ENCODE measurements at regions not wholly inside any gene's neighbourhood (a gene's known extent, or its start where the extent isn't known, plus 50 kb on each side); places are given as distances from the start of the nearest gene placed in this dataset.
A peak's percentile ranks its signal among the peaks of the same experiment; 100 is the strongest.

DNA sequence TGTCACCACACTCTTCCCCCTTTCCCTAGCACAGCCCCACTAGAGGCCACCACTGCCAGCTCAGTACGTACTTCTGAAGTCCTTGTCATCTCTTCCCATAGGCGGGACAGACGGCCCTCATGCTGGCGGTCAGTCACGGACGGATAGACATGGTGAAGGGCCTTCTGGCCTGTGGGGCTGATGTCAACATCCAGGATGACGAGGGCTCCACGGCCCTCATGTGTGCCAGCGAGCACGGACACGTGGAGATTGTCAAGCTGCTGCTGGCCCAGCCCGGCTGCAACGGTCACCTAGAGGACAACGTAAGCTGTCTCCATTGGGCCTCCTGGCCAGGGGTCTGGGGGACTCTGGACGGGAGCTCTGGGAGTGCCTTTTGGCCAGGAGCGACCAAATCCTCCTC is 99.4 kb upstream of the DMRT1 start:
- Mint-ChIP-seq H3K27me3 (no peaks in the 10 kb centered on the region), H3K4me1 (no peaks in the 10 kb centered on the region), H3K9me3 (no peaks in the 10 kb centered on the region), H3K27ac (no peak overlapping the region), H3K36me3 (ENCODE audit: low read depth) (peaks cover 17% of the 10 kb centered on the region), H3K4me3 (no peak overlapping the region)
- ATAC-seq (replicated peaks), result no peak

GRCh38 chr9:742914-743589 is 98.4 kb upstream of the DMRT1 start:
- no peak for ATAC-seq (replicated peaks)
- H3K27ac Mint-ChIP-seq, result no peak overlapping the region
- H3K9me3 Mint-ChIP-seq, result no peaks in the 10 kb centered on the region
- no peaks in the 10 kb centered on the region for H3K4me1 Mint-ChIP-seq
- H3K36me3 Mint-ChIP-seq (ENCODE audit: low read depth), result peaks cover 17% of the 10 kb centered on the region
- no peaks in the 10 kb centered on the region for H3K27me3 Mint-ChIP-seq
- no peak overlapping the region for H3K4me3 Mint-ChIP-seq

GRCh38 chr9:744046-744712 is 97.3 kb upstream of the DMRT1 start:
- H3K36me3 Mint-ChIP-seq (ENCODE audit: low read depth), result peaks cover 17% of the 10 kb centered on the region
- H3K9me3 Mint-ChIP-seq, result no peaks in the 10 kb centered on the region
- no peak for ATAC-seq (replicated peaks)
- no peak overlapping the region for H3K4me3 Mint-ChIP-seq
- no peak overlapping the region for H3K27ac Mint-ChIP-seq
- no peaks in the 10 kb centered on the region for H3K27me3 Mint-ChIP-seq
- no peaks in the 10 kb centered on the region for H3K4me1 Mint-ChIP-seq

- no peak overlapping the region for H3K27ac Mint-ChIP-seq
- no peak overlapping the region for H3K4me3 Mint-ChIP-seq
- ATAC-seq (replicated peaks), result no peak
- peaks cover 17% of the 10 kb centered on the region for H3K36me3 Mint-ChIP-seq (ENCODE audit: low read depth)
- H3K9me3 Mint-ChIP-seq, result no peaks in the 10 kb centered on the region
- no peaks in the 10 kb centered on the region for H3K4me1 Mint-ChIP-seq
- no peaks in the 10 kb centered on the region for H3K27me3 Mint-ChIP-seq
These were observed 96.6 kb upstream of the DMRT1 start for GRCh38 chr9:744790-745484.

DNA sequence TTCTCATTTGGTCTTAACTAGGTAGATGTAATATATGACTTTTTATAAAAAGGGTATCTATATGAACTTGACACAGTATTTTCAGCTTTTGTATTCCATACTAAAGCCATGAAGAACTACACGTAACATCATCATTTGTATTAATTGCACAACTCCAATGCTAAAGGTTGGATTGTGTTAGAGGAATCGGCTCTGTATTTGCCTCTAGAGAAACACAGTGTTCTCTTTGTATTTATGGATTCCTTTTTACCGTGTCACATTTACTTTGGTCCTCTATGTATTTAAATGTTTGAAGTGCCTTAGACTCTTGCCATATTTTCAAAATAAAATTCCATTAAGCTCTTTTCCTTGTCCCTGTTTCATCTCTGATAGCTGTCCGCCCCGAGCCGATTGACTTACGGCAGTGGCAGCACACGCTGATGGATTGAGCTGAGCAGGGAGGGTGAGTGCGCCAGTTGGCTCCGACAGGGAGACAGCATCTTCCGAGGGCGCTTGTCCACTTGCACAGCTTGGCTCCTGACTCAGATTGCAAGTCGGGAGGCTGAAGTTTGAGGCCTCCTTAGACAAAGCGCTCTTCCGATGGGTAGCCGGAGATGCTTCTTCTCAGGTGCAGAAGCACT is 95.6 kb upstream of the DMRT1 start:
- Mint-ChIP-seq H3K4me3 (no peak overlapping the region), H3K9me3 (no peaks in the 10 kb centered on the region), H3K27me3 (no peaks in the 10 kb centered on the region), H3K36me3 (ENCODE audit: low read depth) (peaks cover 10% of the 10 kb centered on the region), H3K4me1 (no peaks in the 10 kb centered on the region), H3K27ac (no peak overlapping the region)
- no peak for ATAC-seq (replicated peaks)

DNA sequence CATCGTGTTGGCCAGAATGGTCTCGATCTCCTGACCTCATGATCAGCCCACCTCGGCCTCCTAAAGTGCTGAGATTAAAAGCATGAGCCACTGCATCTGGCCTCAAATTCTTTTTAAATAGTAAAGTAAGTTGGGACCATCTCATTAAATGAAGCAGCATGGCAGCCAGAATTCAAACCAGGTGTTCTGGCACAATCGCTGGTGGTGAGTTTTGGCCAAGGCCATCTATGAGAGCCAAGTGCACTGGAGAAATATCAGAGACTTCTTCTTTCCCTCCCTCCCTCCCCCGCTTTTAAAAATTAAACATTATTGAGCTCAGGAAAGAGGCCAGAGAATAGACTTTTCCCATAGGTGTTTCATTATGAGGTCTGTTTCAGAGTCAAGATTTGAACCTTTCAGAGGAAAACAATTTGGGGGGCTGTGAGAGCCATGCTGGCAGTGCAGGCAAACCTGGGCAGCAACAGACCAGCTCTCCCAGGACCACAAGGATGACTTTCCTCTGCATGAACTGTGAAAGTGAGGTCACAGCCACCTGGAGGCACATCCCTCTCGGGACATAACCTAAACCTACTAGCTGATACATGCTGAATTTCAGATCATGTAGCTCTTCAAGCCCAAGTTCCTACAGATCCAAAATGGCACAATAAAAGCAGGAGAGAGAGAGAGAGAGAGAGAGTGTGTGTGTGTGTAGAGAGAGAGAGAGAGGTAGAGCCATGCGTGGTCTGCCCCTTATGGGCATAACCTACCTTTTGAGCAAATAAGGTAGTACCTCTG is 94.6 kb upstream of the DMRT1 start:
- Mint-ChIP-seq H3K9me3 (no peaks in the 10 kb centered on the region), H3K4me3 (no peak overlapping the region), H3K27me3 (no peaks in the 10 kb centered on the region), H3K36me3 (ENCODE audit: low read depth) (peaks cover 6% of the 10 kb centered on the region), H3K27ac (no peak overlapping the region), H3K4me1 (no peaks in the 10 kb centered on the region)
- no peak for ATAC-seq (replicated peaks)

- ATAC-seq (replicated peaks), result no peak
- H3K27ac Mint-ChIP-seq, result no peak overlapping the region
- H3K27me3 Mint-ChIP-seq, result no peaks in the 10 kb centered on the region
- H3K4me3 Mint-ChIP-seq, result no peak overlapping the region
- peaks cover 6% of the 10 kb centered on the region for H3K36me3 Mint-ChIP-seq (ENCODE audit: low read depth)
- no peaks in the 10 kb centered on the region for H3K4me1 Mint-ChIP-seq
- H3K9me3 Mint-ChIP-seq, result no peaks in the 10 kb centered on the region
These were observed 93.9 kb upstream of the DMRT1 start for GRCh38 chr9:747567-747966.

GRCh38 chr9:748861-749497 is 92.5 kb upstream of the DMRT1 start:
- Mint-ChIP-seq H3K9me3 (no peaks in the 10 kb centered on the region), H3K27me3 (no peaks in the 10 kb centered on the region), H3K4me1 (no peaks in the 10 kb centered on the region), H3K27ac (no peak overlapping the region), H3K36me3 (ENCODE audit: low read depth) (peaks cover 6% of the 10 kb centered on the region), H3K4me3 (no peak overlapping the region)
- no peak for ATAC-seq (replicated peaks)

GRCh38 chr9:749716-750115 is 91.8 kb upstream of the DMRT1 start:
- H3K36me3 Mint-ChIP-seq (ENCODE audit: low read depth), result peaks cover 6% of the 10 kb centered on the region
- ATAC-seq (replicated peaks), result peak; percentile 45
- no peaks in the 10 kb centered on the region for H3K4me1 Mint-ChIP-seq
- H3K9me3 Mint-ChIP-seq, result no peaks in the 10 kb centered on the region
- no peak overlapping the region for H3K27ac Mint-ChIP-seq
- no peaks in the 10 kb centered on the region for H3K27me3 Mint-ChIP-seq
- H3K4me3 Mint-ChIP-seq, result no peak overlapping the region

GRCh38 chr9:750249-750967 is 91.1 kb upstream of the DMRT1 start:
- Mint-ChIP-seq H3K4me3 (no peak overlapping the region), H3K9me3 (no peaks in the 10 kb centered on the region), H3K27ac (no peak overlapping the region), H3K36me3 (ENCODE audit: low read depth) (peaks cover 6% of the 10 kb centered on the region), H3K27me3 (no peaks in the 10 kb centered on the region), H3K4me1 (no peaks in the 10 kb centered on the region)
- ATAC-seq (replicated peaks), result no peak

DNA sequence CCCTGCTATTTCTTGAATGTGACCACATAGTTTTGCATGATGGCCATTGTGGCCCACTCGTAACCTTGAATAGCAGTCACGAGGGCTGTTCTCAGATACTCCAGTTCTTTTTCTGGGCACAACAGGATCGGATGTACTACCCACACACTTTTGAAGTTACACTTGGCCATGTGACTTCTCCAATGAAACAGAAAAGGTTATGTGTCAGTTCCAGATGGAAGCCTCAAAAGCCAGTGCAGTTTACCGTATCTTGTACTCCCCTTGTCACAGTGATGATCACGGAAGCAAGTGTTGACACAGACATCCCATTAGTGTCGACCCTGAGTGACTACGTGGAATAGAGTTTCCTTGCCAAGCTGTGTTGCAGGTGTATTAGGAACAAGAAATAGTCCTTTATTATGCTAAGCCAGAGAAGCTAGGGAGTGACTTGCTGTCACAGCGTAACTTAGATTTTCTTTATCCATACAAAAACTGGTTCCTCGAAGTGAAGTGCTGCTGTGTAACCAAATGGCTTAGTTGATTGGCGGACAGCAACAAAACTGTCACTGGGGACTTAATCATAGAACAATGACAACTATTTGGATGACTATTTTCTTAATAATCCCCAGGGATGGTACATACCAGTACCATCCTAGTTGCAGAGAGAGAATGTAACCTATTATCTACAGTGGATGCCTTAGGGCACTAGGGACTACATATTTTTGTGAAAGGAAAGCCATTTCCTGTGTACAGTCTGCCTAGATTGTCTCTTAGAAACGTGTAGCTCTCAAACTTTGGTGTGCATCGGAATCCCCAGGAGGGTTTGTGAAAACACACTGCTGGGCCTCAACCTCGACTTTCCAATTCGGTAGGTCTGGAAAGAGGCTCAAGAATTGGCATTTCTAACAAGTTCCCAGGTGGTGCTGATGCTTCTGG is 90.1 kb upstream of the DMRT1 start:
- Mint-ChIP-seq H3K4me1 (no peaks in the 10 kb centered on the region), H3K4me3 (no peak overlapping the region), H3K27ac (no peak overlapping the region), H3K36me3 (ENCODE audit: low read depth) (no peaks in the 10 kb centered on the region), H3K27me3 (no peaks in the 10 kb centered on the region), H3K9me3 (no peaks in the 10 kb centered on the region)
- ATAC-seq (replicated peaks), result peak; percentile 67

DNA sequence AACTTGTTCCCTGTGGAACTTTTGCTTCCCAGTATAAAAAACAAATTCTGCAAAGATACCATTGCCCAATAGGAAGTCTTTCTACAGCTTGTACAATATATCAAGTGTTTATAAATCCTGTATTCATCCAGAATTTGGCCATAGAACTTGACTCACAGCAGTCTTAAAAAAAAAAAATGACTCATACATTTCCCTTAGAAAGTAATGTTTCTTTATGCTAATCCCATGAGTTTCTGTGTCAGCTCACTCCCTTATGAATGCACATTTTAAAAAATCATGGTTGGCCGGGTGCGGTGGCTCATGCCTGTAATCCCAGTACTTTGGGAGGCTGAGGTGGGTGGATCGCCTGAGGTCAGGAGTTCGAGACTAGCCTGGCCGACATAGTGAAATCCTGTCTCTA is 89.3 kb upstream of the DMRT1 start:
- Mint-ChIP-seq H3K9me3 (no peaks in the 10 kb centered on the region), H3K4me1 (no peaks in the 10 kb centered on the region), H3K27me3 (no peaks in the 10 kb centered on the region), H3K4me3 (no peak overlapping the region), H3K27ac (no peak overlapping the region), H3K36me3 (ENCODE audit: low read depth) (no peaks in the 10 kb centered on the region)
- ATAC-seq (replicated peaks), result no peak

Data from activated T-helper 17 cell treated with anti-CD3 and anti-CD28 coated beads, Interleukin-2, amount 50 U/mL, for 72 hours (primary cell).